ENCODE measurements at regions not wholly inside any gene's neighbourhood (a gene's known extent, or its start where the extent isn't known, plus 50 kb on each side); places are given as distances from the start of the nearest gene placed in this dataset.

DNA sequence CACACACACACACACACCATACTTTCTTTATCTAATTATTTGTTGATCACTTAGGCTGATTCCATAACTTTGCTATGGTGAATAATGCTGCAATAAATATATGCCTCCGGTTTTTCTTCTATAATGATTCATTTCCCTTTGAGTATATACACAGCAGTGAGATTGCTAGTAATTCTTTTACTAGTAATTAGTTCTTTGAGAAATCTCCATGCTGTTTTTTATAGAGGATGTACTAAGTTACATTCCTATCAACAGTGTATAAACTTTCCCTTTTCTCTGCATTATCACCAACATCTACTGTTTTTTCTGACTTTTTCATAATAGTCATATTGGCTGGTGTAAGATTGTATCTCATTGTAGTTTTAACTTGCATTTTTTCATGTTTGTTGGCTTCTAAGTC, 1405.1 kb downstream of the PCDH9 start:
- TF ChIP-seq POLR2A (IDR thresholded peaks at IDR 0.05): no peak
- TF ChIP-seq EP300 (IDR thresholded peaks at IDR 0.05): no peak
- TF ChIP-seq, protein P1, sequence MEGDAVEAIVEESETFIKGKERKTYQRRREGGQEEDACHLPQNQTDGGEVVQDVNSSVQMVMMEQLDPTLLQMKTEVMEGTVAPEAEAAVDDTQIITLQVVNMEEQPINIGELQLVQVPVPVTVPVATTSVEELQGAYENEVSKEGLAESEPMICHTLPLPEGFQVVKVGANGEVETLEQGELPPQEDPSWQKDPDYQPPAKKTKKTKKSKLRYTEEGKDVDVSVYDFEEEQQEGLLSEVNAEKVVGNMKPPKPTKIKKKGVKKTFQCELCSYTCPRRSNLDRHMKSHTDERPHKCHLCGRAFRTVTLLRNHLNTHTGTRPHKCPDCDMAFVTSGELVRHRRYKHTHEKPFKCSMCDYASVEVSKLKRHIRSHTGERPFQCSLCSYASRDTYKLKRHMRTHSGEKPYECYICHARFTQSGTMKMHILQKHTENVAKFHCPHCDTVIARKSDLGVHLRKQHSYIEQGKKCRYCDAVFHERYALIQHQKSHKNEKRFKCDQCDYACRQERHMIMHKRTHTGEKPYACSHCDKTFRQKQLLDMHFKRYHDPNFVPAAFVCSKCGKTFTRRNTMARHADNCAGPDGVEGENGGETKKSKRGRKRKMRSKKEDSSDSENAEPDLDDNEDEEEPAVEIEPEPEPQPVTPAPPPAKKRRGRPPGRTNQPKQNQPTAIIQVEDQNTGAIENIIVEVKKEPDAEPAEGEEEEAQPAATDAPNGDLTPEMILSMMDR (IDR thresholded peaks at IDR 0.05): no peak
- intact Hi-C loops (cut with DNase I): no loop called here
- DNase-seq: no peak
- no peaks in the 10 kb centered on the region for H3K4me1 ChIP-seq (ENCODE audit: insufficient read depth)
- H3K27ac ChIP-seq: no peak overlapping the region
- WGBS, 3 donors: 82 to 96% (median 91%) methylated on average over 1 of the region's 1 CpG
- H3K27me3 ChIP-seq: no peaks in the 10 kb centered on the region
- H3K9me3 ChIP-seq: no peaks in the 10 kb centered on the region
- H3K4me3 ChIP-seq: no peak overlapping the region
- no peaks in the 10 kb centered on the region for H3K36me3 ChIP-seq

DNA sequence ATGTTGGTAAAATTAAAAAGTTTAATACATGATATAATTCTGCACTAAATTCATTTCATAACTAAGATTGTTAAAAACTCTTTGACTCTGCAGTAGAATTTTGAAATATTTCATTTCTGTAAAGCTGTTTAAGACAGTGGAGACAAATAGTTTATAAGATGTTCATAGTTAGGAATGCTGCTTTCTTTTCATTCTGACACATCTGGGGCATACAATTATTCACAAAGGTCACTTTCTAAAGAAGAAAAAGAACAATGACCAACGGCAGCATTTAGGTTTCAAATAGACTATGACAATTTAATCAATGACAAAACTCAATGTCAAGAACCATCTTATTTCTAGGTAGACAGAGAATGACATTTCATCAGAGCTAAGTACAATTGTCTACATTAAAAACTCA, 1422.1 kb downstream of the PCDH9 start:
- H3K4me1 ChIP-seq (ENCODE audit: insufficient read depth): no peaks in the 10 kb centered on the region
- WGBS, 3 donors: 35 to 45% (median 42%) methylated on average over 1 of the region's 1 CpG
- DNase-seq: no peak
- no peaks in the 10 kb centered on the region for H3K27me3 ChIP-seq
- intact Hi-C loops (cut with DNase I): no loop called here
- no peaks in the 10 kb centered on the region for H3K36me3 ChIP-seq
- TF ChIP-seq, protein P1 (IDR thresholded peaks at IDR 0.05): no peak
- TF ChIP-seq EP300 (IDR thresholded peaks at IDR 0.05) (no peak), POLR2A (IDR thresholded peaks at IDR 0.05) (no peak)
- no peak overlapping the region for H3K27ac ChIP-seq
- H3K4me3 ChIP-seq: no peak overlapping the region
- H3K9me3 ChIP-seq: no peaks in the 10 kb centered on the region

DNA sequence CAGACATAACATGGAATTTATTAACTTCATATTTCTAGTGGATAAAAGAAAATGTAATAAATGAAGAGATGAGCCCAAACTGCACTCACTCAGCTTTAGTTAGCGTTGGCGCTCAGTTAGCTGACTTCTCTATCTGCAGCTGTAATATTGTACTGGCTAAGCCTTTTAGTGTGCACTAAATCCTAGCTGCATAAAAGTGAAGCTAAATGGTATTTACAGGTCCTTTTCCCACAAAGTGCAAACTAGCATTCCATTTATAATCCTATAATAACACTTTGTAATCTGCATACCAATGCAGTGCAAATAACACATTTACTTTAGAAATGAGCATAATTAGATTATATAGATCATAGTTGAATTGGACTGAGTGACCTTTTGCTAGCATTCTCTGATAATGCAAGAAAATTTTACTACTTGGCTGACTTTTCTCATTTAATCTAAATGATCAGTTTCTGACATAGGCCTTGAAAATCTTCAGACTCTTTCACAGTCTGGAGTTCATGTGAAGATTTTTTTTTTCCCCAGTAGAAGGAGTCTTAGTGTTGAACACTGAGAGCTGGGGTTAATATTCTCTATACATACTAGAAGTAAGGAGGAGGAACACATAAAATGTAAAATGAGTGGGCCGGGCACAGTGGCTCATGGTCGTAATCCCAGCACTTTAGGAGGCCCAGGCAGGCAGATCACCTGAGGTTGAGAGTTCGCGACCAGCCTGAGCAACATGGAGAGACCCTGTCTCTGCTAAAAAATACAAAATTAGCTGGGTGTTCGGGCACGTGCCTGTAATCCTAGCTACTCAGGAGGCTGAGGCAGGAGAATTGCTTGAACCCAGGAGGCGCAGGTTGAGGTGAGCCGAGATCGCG, 1426.4 kb downstream of the PCDH9 start:
- Histone ChIP-seq H3K9me3 (no peaks in the 10 kb centered on the region), H3K27me3 (no peaks in the 10 kb centered on the region), H3K36me3 (no peaks in the 10 kb centered on the region), H3K27ac (no peak overlapping the region), H3K4me3 (no peak overlapping the region), H3K4me1 (ENCODE audit: insufficient read depth) (no peaks in the 10 kb centered on the region)
- DNase-seq: no peak
- TF ChIP-seq, protein P1 (IDR thresholded peaks at IDR 0.05): no peak
- 84 to 93% (median 91%) methylated on average over 12 of the region's 12 CpGs for whole genome bisulfite sequencing, 3 donors
- intact Hi-C loops (cut with DNase I): no loop called here

DNA sequence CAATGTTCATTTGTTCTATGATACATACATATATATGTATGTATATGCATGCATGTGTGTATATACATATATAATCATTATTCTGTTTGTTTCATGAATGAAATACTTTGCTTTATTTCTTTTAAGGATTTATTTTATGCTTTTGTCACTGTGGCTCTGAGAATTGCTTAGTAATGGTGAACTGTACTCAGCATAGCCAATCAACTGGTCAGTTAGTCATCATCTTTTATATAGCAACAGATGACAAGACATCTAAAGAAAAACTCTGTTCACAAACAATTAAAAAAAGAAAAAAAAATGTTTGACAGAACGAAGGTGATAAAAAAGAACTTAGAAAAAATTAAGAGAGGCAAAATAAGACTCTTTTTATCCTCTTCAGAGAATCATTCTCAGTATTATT, 1440.3 kb downstream of the PCDH9 start:
- Histone ChIP-seq H3K36me3 (no peaks in the 10 kb centered on the region), H3K9me3 (no peaks in the 10 kb centered on the region), H3K4me1 (ENCODE audit: insufficient read depth) (no peaks in the 10 kb centered on the region), H3K27me3 (no peaks in the 10 kb centered on the region), H3K4me3 (no peak overlapping the region), H3K27ac (no peak overlapping the region)
- TF ChIP-seq EP300 (IDR thresholded peaks at IDR 0.05): no peak
- no peak for TF ChIP-seq POLR2A (IDR thresholded peaks at IDR 0.05)
- TF ChIP-seq, protein P1 (IDR thresholded peaks at IDR 0.05): no peak
- no peak for DNase-seq
- WGBS, 3 donors: 19 to 26% (median 23%) methylated on average over 1 of the region's 1 CpG
- intact Hi-C loops (cut with DNase I): no loop called here

All from ovary (tissue), 7 donors.